Chondrocyte (in vitro differentiated cells): ENCODE measurements at regions not wholly inside any gene's neighbourhood (a gene's known extent, or its start where the extent isn't known, plus 50 kb on each side); places are given as distances from the start of the nearest gene placed in this dataset.

Experiments used
- DNase-seq: peaks from one replicate; pipeline ENCODE4 v3.0.0; 2021; ENCODE audit warnings: mixed read lengths, low spot score
- H3K27ac Mint-ChIP-seq: one replicate; pipeline ENCODE4 v1.8.0; 2021; ENCODE audit warnings: mild to moderate bottlenecking, moderate library complexity, mixed read lengths; ENCODE audit not compliant: unreplicated experiment
- H3K27me3 Mint-ChIP-seq: 2 replicates; pipeline ENCODE4 v1.8.0; 2021; ENCODE audit warnings: low read depth, mixed read lengths
- H3K36me3 Mint-ChIP-seq: 2 replicates; pipeline ENCODE4 v1.8.0; 2021; ENCODE audit warnings: low read depth, mixed read lengths
- H3K4me1 Mint-ChIP-seq: 2 replicates; pipeline ENCODE4 v1.8.0; 2021; ENCODE audit warnings: low read depth, mild to moderate bottlenecking, mixed read lengths
- H3K4me3 Mint-ChIP-seq: one replicate; pipeline ENCODE4 v1.8.0; 2021; ENCODE audit warnings: mild to moderate bottlenecking, moderate library complexity, mixed read lengths; ENCODE audit not compliant: unreplicated experiment
- H3K9me3 Mint-ChIP-seq: 2 replicates; pipeline ENCODE4 v1.8.0; 2021; ENCODE audit warnings: low read depth, mixed read lengths
- TF ChIP-seq, protein P1 (sequence below): fragments of 200-600 bp; sonication (generic); IDR thresholded peaks from 2 replicates; pipeline ENCODE4 v1.5.0; 2021; ENCODE audit warnings: antibody characterized with exemption, mild to moderate bottlenecking, moderate library complexity

DNA sequence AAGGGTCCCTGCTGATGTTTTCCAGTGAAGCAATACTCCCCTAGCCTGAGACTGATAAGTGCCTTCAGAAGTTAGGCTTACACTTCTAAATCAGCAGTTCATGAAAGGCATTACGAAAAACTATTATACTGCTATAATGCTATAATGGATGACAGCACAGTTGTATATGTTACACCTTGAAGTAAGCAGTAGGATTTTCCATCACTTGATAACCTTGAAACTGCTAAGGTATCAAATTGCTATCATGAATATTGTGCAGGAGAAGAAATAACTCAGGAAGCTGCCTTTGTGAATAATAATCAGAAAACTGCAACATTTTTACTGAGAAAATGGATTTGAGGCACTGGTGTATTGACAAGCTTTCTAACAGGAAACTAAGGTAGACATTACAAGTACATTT, 142.3 kb downstream of the HNMT start:
- TF ChIP-seq, protein P1, sequence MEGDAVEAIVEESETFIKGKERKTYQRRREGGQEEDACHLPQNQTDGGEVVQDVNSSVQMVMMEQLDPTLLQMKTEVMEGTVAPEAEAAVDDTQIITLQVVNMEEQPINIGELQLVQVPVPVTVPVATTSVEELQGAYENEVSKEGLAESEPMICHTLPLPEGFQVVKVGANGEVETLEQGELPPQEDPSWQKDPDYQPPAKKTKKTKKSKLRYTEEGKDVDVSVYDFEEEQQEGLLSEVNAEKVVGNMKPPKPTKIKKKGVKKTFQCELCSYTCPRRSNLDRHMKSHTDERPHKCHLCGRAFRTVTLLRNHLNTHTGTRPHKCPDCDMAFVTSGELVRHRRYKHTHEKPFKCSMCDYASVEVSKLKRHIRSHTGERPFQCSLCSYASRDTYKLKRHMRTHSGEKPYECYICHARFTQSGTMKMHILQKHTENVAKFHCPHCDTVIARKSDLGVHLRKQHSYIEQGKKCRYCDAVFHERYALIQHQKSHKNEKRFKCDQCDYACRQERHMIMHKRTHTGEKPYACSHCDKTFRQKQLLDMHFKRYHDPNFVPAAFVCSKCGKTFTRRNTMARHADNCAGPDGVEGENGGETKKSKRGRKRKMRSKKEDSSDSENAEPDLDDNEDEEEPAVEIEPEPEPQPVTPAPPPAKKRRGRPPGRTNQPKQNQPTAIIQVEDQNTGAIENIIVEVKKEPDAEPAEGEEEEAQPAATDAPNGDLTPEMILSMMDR = no peak
- Mint-ChIP-seq H3K4me1 (peaks cover 7% of the 10 kb centered on the region), H3K27ac (no peak overlapping the region), H3K27me3 (peaks cover 28% of the 10 kb centered on the region), H3K9me3 (peaks cover 10% of the 10 kb centered on the region), H3K36me3 (peaks cover 2% of the 10 kb centered on the region), H3K4me3 (no peak overlapping the region)
- DNase-seq = no peak

DNA sequence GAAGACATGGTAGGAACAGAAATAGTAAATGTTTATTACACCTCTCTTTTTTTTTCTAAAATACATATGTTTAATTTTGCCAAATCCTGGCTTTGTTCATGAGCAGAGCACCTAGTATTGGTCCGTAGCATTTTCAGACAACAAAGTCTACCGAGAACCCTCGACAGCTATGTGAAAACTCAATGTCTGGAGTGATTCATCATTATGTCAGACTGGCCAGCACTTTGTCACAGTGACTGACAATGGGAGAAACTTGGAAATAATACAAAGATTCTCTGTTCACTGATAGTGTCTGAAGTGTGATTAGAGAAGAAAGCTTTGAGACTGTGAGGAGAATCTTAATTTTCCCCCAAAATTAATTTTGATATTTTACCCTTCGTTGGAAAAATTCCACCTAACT, 143.0 kb downstream of the HNMT start:
- DNase-seq = no peak

DNA sequence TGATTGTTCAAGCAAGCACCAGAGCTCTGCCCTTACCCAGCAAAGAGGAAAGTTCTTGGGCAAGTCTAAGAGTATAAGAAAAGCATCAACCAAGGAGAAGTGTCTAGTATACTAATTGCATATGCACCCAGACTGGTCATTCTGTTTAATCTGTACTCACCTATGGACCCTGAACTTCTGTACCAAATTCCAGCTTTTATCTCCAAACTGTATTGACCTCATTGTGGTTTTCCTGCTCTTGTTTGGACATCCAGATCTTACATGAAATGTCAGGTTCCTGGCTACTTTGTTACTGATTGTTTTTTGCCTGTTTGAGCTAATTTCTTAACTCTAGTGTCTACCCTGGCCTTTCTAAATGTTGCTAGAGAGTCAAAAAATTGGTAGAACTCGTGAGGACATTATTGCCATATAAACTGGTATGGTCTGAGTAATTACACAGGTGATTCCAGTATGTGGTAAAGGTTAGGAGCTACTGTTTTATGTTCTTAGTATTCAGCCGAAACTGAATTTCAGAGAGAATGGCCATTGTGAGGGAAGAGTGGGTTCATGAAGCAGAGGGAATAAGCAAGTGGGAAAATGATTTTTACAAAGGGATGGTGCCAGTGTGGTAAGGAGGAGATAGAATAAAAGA, 146.3 kb downstream of the HNMT start:
- Mint-ChIP-seq H3K4me3 (no peak overlapping the region), H3K9me3 (peaks cover 11% of the 10 kb centered on the region), H3K4me1 (peaks cover 4% of the 10 kb centered on the region), H3K36me3 (peaks cover 4% of the 10 kb centered on the region), H3K27ac (no peak overlapping the region), H3K27me3 (peaks cover 9% of the 10 kb centered on the region)
- TF ChIP-seq, protein P1 = no peak
- DNase-seq = no peak

More for the DNA sequence above, 143.0 kb downstream of the HNMT start:
- Mint-ChIP-seq H3K27ac (peak overlapping the region; percentile 32), H3K9me3 (peaks cover 10% of the 10 kb centered on the region), H3K4me1 (peaks cover 7% of the 10 kb centered on the region), H3K4me3 (no peak overlapping the region), H3K36me3 (peaks cover 2% of the 10 kb centered on the region), H3K27me3 (peaks cover 21% of the 10 kb centered on the region)
- TF ChIP-seq, protein P1 = no peak

DNA sequence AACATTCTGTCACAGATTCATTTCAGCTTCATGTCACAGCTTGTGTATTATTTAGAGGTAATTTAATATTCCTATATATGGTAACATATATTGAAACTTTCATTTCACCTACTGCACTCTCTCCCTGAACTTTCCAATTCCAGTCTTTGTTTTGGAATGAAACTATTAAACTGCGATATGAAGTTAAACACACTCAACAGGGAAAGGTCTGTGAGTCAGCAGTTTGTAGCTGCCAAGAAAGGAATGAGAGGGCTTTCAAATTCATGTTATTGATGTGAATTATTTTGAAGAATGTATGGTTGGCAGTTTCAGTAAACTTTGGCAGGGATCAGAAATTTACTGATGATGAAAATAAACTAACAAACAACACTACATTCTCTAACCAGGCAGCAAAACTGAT, 148.3 kb downstream of the HNMT start:
- TF ChIP-seq, protein P1 = no peak
- no peak for DNase-seq
- H3K9me3 Mint-ChIP-seq = peaks cover 11% of the 10 kb centered on the region
- H3K36me3 Mint-ChIP-seq = peaks cover 4% of the 10 kb centered on the region
- no peaks in the 10 kb centered on the region for H3K4me1 Mint-ChIP-seq
- no peak overlapping the region for H3K4me3 Mint-ChIP-seq
- H3K27ac Mint-ChIP-seq = no peak overlapping the region
- peaks cover 5% of the 10 kb centered on the region for H3K27me3 Mint-ChIP-seq

DNA sequence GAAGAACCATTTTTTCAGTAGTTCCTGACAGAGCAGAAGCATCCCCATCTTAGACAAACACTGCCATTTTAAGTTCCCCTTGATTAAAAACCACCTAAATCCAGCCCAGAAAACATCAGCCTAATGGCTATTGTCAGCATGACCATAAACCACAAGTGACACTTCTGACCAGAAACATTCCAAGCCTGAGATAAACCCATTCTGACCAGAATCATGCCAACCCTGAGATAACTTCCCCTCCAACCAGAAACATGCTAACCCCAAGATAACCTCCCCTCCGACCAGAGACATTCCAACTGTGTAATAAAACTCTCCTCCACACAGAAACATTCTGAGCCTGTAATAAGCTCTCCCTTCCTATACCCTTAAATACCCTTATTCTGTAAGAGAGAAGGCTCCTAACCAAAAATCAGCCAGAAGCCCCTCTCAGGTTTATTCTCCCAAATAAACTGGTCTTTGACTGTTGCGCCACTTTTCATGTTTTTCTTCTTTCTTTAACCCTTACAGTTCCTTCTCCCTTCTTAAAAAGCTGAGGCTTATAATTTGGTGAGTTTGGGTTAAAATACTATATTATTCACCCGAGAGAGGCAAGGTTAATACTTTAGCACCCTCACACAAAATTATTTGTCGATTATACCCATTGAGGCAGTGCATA, 149.7 kb downstream of the HNMT start:
- no peak for DNase-seq
- peaks cover 10% of the 10 kb centered on the region for H3K27me3 Mint-ChIP-seq

More for the DNA sequence above, 149.7 kb downstream of the HNMT start:
- TF ChIP-seq, protein P1 = no peak
- no peak overlapping the region for H3K4me3 Mint-ChIP-seq
- H3K4me1 Mint-ChIP-seq = no peaks in the 10 kb centered on the region
- peaks cover 4% of the 10 kb centered on the region for H3K36me3 Mint-ChIP-seq
- H3K9me3 Mint-ChIP-seq = peaks cover 11% of the 10 kb centered on the region
- no peak overlapping the region for H3K27ac Mint-ChIP-seq
